ENCODE measurements at regions not wholly inside any gene's neighbourhood (a gene's known extent, or its start where the extent isn't known, plus 50 kb on each side); places are given as distances from the start of the nearest gene placed in this dataset.

DNA sequence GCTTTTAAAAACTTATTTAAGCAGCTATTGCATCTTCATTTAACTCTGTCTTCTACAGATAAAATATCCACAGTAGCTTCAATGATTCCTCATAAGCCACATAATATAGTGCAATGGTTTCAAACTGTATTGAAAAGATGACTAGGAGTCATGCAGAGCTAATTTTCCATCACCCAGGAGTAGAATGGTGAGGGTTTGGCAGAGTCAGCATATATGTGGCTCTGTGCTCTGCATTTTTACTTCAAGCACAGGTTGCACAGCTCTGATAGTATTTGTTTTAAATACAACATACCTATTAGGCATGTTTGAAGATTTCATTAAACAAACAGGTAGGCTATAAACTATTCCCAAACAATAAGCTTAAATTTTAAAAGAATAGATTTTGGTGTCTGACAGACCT is 731.9 kb upstream of the VRK2 start:
- TF ChIP-seq POLR2A (IDR thresholded peaks at IDR 0.05; ENCODE audit: low read length) (no peak), GATA1 (IDR thresholded peaks at IDR 0.05; ENCODE audit: low read depth, low read length) (no peak)

Data from erythroblast (primary cell).